Activated B cell treated with CpG ODN at 0.5 μM for 24 hours (primary cell): ENCODE measurements at regions not wholly inside any gene's neighbourhood (a gene's known extent, or its start where the extent isn't known, plus 50 kb on each side); places are given as distances from the start of the nearest gene placed in this dataset.

Experiments used
- ATAC-seq: fragments of 200-7000 bp; cut with Tn5 transposase; one replicate; pipeline ENCODE4 v1.10.0; 2021; ENCODE audit warnings: low read depth, mild to moderate bottlenecking, moderate library complexity
- CTCF ChIA-PET: fragments of 350-600 bp; sonication (Branson Sonifier 250); formaldehyde crosslinking; loops from one replicate; lab custom pipeline; 2021; ENCODE audit warnings: antibody characterized with exemption; lab: Charles Lee
- POLR2A ChIA-PET: fragments of 350-600 bp; sonication (Branson Sonifier 250); formaldehyde crosslinking; loops from one replicate; lab custom pipeline; 2021; ENCODE audit warnings: antibody characterized with exemption; lab: Charles Lee
- DNase-seq: peaks from one replicate; pipeline ENCODE4 v3.0.0; 2022
- H3K27ac Mint-ChIP-seq: one replicate; pipeline ENCODE4 v1.8.0; 2020; ENCODE audit warnings: mixed read lengths
- H3K27me3 Mint-ChIP-seq: one replicate; pipeline ENCODE4 v1.8.0; 2021; ENCODE audit warnings: mixed read lengths
- H3K36me3 Mint-ChIP-seq: one replicate; pipeline ENCODE4 v1.8.0; 2021; ENCODE audit warnings: low read depth, mixed read lengths
- H3K4me1 Mint-ChIP-seq: one replicate; pipeline ENCODE4 v1.8.0; 2021; ENCODE audit warnings: mixed read lengths
- H3K4me3 Mint-ChIP-seq: one replicate; pipeline ENCODE4 v1.8.0; 2020; ENCODE audit warnings: mild to moderate bottlenecking, mixed read lengths
- H3K9me3 Mint-ChIP-seq: one replicate; pipeline ENCODE4 v1.8.0; 2020; ENCODE audit warnings: mixed read lengths
- intact Hi-C: fragments of 100-400 bp; cut with micrococcal nuclease; formaldehyde crosslinking; loops from one replicate; pipeline ENCODE4 v1.15.1; 2024
- TF ChIP-seq, protein P1 (sequence below): fragments of 200-600 bp; IDR thresholded peaks from one replicate; pipeline ENCODE4 v1.8.0; 2022; ENCODE audit warnings: antibody characterized with exemption, mild to moderate bottlenecking

DNA sequence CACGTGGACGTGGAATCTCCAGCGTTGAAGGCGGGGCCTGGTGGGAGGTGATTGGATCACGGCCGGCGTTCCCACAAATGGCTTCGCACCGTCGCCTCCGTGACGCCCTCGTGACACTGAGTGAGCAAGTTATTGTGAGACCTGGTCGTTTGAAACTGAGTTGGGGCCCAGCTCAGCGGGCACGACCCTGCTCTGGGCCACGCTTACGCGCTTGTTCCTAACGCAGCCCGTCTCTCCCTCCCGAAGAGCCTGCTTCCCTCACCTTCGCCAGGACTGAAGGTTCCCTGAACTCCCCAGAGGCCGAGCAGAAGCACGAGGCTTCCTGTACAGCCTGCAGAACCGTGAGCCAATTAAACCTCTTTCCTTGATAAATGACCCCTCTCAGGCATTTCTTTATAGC lies 121.8 kb downstream of the RTP5 start:
- H3K27ac Mint-ChIP-seq, result no peak overlapping the region
- ATAC-seq, result no peak
- no peak for DNase-seq
- CTCF ChIA-PET, result no interaction called here
- POLR2A ChIA-PET, result interaction anchor here (0.5 kb wide), 1 partner anchor 27 kb away, joined by 7 read pairs; no protein-coding TSS in a partner anchor
- peaks cover 11% of the 10 kb centered on the region for H3K36me3 Mint-ChIP-seq
- TF ChIP-seq, protein P1, sequence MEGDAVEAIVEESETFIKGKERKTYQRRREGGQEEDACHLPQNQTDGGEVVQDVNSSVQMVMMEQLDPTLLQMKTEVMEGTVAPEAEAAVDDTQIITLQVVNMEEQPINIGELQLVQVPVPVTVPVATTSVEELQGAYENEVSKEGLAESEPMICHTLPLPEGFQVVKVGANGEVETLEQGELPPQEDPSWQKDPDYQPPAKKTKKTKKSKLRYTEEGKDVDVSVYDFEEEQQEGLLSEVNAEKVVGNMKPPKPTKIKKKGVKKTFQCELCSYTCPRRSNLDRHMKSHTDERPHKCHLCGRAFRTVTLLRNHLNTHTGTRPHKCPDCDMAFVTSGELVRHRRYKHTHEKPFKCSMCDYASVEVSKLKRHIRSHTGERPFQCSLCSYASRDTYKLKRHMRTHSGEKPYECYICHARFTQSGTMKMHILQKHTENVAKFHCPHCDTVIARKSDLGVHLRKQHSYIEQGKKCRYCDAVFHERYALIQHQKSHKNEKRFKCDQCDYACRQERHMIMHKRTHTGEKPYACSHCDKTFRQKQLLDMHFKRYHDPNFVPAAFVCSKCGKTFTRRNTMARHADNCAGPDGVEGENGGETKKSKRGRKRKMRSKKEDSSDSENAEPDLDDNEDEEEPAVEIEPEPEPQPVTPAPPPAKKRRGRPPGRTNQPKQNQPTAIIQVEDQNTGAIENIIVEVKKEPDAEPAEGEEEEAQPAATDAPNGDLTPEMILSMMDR, result no peak
- peaks cover 35% of the 10 kb centered on the region for H3K4me1 Mint-ChIP-seq
- H3K27me3 Mint-ChIP-seq, result no peaks in the 10 kb centered on the region
- no peaks in the 10 kb centered on the region for H3K9me3 Mint-ChIP-seq
- intact Hi-C loops, result no loop called here
- no peak overlapping the region for H3K4me3 Mint-ChIP-seq

DNA sequence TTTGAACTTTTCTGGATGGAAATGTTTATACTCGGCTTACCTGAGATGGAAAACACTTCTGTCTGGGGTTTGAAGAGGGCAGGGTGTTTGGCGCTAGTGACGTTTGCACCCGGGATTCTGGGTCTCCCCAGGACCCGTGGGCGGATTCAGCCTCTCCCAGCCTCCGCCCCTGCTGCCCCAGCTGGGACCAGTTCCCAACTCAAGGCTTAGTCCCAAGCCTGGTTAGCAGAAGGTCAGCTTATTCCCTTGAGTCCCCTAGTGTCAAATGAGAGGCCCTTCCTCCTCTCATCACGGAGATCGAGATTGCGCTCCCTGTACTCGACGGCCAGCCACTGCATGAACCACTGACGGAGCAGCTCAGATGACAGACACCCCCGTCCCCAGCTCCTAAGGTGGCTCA lies 123.2 kb downstream of the RTP5 start:
- no peaks in the 10 kb centered on the region for H3K9me3 Mint-ChIP-seq
- peaks cover 11% of the 10 kb centered on the region for H3K36me3 Mint-ChIP-seq
- DNase-seq, result no peak
- intact Hi-C loops, result no loop called here
- no peaks in the 10 kb centered on the region for H3K27me3 Mint-ChIP-seq
- peaks cover 22% of the 10 kb centered on the region for H3K4me1 Mint-ChIP-seq
- TF ChIP-seq, protein P1, result no peak
- no peak overlapping the region for H3K27ac Mint-ChIP-seq
- ChIA-PET CTCF (no interaction called here), POLR2A (no interaction called here)
- no peak overlapping the region for H3K4me3 Mint-ChIP-seq
- no peak for ATAC-seq

DNA sequence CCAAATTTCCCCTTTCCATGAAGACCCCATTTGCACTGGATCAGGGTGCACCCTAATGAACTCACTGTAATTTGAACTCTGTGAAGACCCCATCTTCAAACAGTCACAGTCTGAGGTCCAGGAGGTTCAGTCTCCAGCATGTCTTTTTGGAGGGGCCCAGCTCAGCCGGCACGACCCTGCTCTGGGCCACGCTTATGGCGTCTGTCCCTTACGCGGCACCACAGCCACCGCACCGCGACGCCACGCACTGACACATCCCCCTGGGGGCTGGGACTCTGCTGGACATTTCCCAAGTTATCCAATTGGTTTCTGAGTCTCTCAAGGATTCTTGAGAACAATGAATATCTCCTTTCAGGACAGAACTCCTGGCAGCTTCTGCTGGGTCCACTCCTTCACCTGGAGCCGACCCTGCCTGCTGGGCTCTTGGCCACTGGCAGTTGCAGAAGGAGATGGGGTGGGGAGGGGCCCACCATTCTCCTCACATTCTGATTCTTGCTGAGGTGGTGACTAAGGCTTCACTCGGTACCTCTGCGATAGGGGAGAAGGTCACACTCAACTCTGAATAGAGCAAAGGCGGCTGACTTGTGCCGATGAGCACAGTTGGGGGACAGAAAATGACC lies 124.0 kb downstream of the RTP5 start:
- POLR2A ChIA-PET, result no interaction called here

DNA sequence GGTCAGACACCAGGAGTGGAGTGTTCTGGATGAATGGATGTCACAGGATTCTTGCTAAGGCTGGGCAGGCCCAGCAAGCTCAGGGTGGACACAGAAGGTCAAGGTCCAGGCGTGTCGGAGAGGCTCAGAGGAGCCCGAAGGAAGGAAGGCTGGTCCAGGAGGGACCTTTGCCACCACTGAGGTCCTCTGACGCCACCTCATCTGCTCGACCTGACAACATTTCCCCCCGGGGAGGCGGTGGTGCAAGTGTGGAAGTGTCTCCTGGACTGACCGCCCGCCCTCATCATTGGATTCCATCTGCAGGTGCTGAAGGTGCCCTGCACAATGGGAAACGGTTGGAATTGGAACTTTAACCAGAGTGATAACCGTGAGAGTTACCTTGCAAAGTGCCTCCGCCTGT lies 124.6 kb downstream of the RTP5 start:
- H3K4me3 Mint-ChIP-seq, result no peak overlapping the region
- no peak overlapping the region for H3K27ac Mint-ChIP-seq
- DNase-seq, result no peak
- no peak for ATAC-seq
- peaks cover 14% of the 10 kb centered on the region for H3K36me3 Mint-ChIP-seq
- CTCF ChIA-PET, result no interaction called here
- no peaks in the 10 kb centered on the region for H3K27me3 Mint-ChIP-seq
- TF ChIP-seq, protein P1, result no peak
- intact Hi-C loops, result no loop called here
- peaks cover 10% of the 10 kb centered on the region for H3K4me1 Mint-ChIP-seq
- POLR2A ChIA-PET, result no interaction called here
- no peaks in the 10 kb centered on the region for H3K9me3 Mint-ChIP-seq

More for the DNA sequence above, 124.0 kb downstream of the RTP5 start:
- CTCF ChIA-PET, result no interaction called here
- ATAC-seq, result no peak
- no peak overlapping the region for H3K27ac Mint-ChIP-seq
- H3K9me3 Mint-ChIP-seq, result no peaks in the 10 kb centered on the region
- intact Hi-C loops, result no loop called here
- H3K36me3 Mint-ChIP-seq, result peaks cover 13% of the 10 kb centered on the region
- no peaks in the 10 kb centered on the region for H3K27me3 Mint-ChIP-seq
- no peak for DNase-seq
- H3K4me3 Mint-ChIP-seq, result no peak overlapping the region
- H3K4me1 Mint-ChIP-seq, result peaks cover 15% of the 10 kb centered on the region
- TF ChIP-seq, protein P1, result no peak

DNA sequence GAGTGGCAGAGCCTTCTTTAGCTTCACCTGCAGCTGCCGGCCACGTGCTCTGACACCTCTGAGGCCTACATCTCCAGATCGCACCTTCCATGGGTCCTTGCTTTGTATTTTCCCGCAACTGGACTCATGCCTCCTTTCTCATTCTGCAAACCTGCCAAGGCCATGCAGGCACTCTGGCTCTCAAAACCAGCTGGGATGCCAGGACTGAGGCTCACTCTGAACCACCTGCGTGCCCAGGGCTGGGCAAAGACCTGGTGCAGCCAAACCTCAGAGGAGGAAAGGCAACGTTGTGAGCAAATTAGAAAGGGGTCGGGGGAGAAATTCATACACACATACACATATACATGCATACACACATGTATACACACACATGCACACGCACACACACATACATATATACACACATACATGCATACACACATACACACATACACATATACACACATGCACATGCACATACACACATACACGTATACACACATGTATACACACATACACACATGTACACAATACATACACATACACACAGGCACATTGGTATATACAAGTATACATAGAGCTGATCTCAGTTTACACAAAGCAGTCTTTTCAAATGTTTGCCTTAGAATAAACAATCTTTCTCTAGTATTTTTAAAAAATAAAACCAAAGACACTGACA lies 125.2 kb downstream of the RTP5 start:
- peaks cover 4% of the 10 kb centered on the region for H3K4me1 Mint-ChIP-seq
- H3K27ac Mint-ChIP-seq, result no peak overlapping the region
- intact Hi-C loops, result loop anchor here (5.0 kb wide), 1 partner anchor 32 kb away; no protein-coding TSS in a partner anchor
- ATAC-seq (no peak), DNase-seq (no peak)
- peaks cover 14% of the 10 kb centered on the region for H3K36me3 Mint-ChIP-seq
- TF ChIP-seq, protein P1, result no peak
- H3K9me3 Mint-ChIP-seq, result no peaks in the 10 kb centered on the region
- H3K4me3 Mint-ChIP-seq, result no peak overlapping the region
- CTCF ChIA-PET, result no interaction called here
- POLR2A ChIA-PET, result no interaction called here
- no peaks in the 10 kb centered on the region for H3K27me3 Mint-ChIP-seq
